ENCODE measurements at regions not wholly inside any gene's neighbourhood (a gene's known extent, or its start where the extent isn't known, plus 50 kb on each side); places are given as distances from the start of the nearest gene placed in this dataset.

- TF ChIP-seq POLR2AphosphoS5 (IDR thresholded peaks at IDR 0.05; ENCODE audit: low read depth, low read length) (no peak), POLR2A (IDR thresholded peaks at IDR 0.05; ENCODE audit: low read depth, low read length) (no peak)
Measured at GRCh38 chr9:1941989-1942388, 73.2 kb upstream of the SMARCA2 start.
